ENCODE measurements at regions not wholly inside any gene's neighbourhood (a gene's known extent, or its start where the extent isn't known, plus 50 kb on each side); places are given as distances from the start of the nearest gene placed in this dataset.
"Not testable (repeated sequence)": the region's sequence is repeated elsewhere in the genome, so short reads cannot be mapped to it uniquely, and the experiment has no call there.

- no peak for DNase-seq
Measured at GRCh38 chr1:239952348-239953308, 139.1 kb upstream of the FMN2 start.

GRCh38 chr1:239954836-239955235 is 136.8 kb upstream of the FMN2 start:
- DNase-seq, result no peak

- DNase-seq, result no peak
Measured at GRCh38 chr1:239955431-239955830, 136.3 kb upstream of the FMN2 start.

- no peak for DNase-seq
Measured at GRCh38 chr1:239956263-239956662, 135.4 kb upstream of the FMN2 start.

GRCh38 chr1:239958063-239958462 is 133.6 kb upstream of the FMN2 start:
- no peak for DNase-seq

- DNase-seq, result no peak
Measured at GRCh38 chr1:239960366-239960765, 131.3 kb upstream of the FMN2 start.

GRCh38 chr1:239963856-239964255 is 127.8 kb upstream of the FMN2 start:
- no peak for DNase-seq

GRCh38 chr1:239976130-239976968 is 115.3 kb upstream of the FMN2 start:
- peak; percentile 9 for DNase-seq

GRCh38 chr1:239977416-239977815 is 114.3 kb upstream of the FMN2 start:
- DNase-seq, result no peak

GRCh38 chr1:239979456-239979855 is 112.2 kb upstream of the FMN2 start:
- no peak for DNase-seq

- no peak for DNase-seq
Measured at GRCh38 chr1:239982762-239983161, 108.9 kb upstream of the FMN2 start.

- no peak for DNase-seq
Measured at GRCh38 chr1:239985044-239985443, 106.6 kb upstream of the FMN2 start.

- no peak for DNase-seq
Measured at GRCh38 chr1:239987103-239987745, 104.5 kb upstream of the FMN2 start.

- no peak for DNase-seq
Measured at GRCh38 chr1:239989990-239990389, 101.7 kb upstream of the FMN2 start.

- DNase-seq, result not testable (repeated sequence)
Measured at GRCh38 chr1:239992566-239992965, 99.1 kb upstream of the FMN2 start.

GRCh38 chr1:239993366-239993765 is 98.3 kb upstream of the FMN2 start:
- no peak for DNase-seq

GRCh38 chr1:239995281-239995680 is 96.4 kb upstream of the FMN2 start:
- DNase-seq, result no peak

GRCh38 chr1:239997160-239997514 is 94.5 kb upstream of the FMN2 start:
- no peak for DNase-seq

- no peak for DNase-seq
Measured at GRCh38 chr1:239997515-239998311, 94.0 kb upstream of the FMN2 start.

GRCh38 chr1:239998312-239998649 is 93.4 kb upstream of the FMN2 start:
- no peak for DNase-seq

- DNase-seq, result no peak
Measured at GRCh38 chr1:239999170-239999569, 92.5 kb upstream of the FMN2 start.

GRCh38 chr1:240000634-240001033 is 91.0 kb upstream of the FMN2 start:
- no peak for DNase-seq
